ENCODE measurements at regions not wholly inside any gene's neighbourhood (a gene's known extent, or its start where the extent isn't known, plus 50 kb on each side); places are given as distances from the start of the nearest gene placed in this dataset.
"Not testable (repeated sequence)": the region's sequence is repeated elsewhere in the genome, so short reads cannot be mapped to it uniquely, and the experiment has no call there.

DNA sequence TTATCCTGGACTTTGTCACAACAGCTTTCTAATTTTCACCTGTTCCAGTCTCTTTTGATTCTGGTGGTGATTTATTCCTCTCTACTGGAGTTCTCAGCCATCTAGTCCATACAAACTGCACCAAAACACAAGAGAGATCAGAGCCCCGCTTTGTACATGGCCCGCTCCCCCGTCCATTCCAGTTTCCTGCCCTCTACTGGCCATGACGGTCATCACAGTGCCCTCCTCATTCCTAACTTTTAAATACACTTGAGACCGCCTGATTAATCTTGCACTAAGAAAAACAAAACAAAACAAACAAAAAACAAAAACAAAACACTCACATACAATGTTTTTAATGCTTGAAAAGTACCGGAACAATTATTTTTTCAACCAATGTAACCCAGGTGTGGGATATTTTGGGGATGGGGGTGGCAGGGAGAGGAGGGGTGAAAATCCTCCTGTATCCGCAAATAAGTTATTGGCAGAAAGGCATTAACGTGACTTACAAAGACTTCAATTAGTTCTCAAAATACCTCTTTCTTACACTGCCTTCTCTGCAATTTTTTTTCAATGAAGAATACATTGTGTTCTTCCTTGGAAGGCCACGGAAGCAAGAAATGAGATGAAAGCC, 84.8 kb upstream of the PAM start:
- H3K4me1 Mint-ChIP-seq: no peaks in the 10 kb centered on the region
- Histone ChIP-seq H3K79me2 (ENCODE audit: control insufficient read depth, insufficient read depth, low read length) (no peaks in the 10 kb centered on the region), H3K4me1 (ENCODE audit: control insufficient read depth in 2 of 2, insufficient read depth in 2 of 2, low read length in 2 of 2) (no peaks in the 10 kb centered on the region), H4K20me1 (ENCODE audit: control insufficient read depth, insufficient read depth, low read length, poor library complexity, severe bottlenecking) (no peaks in the 10 kb centered on the region), H3K27me3 (replicated peaks in 1 of 4; ENCODE audit: control extremely low read depth in 1 of 4, control insufficient read depth in 3 of 4, insufficient read depth in 4 of 4, low read length in 3 of 4) (no peaks in the 10 kb centered on the region), H3K36me3 (replicated peaks in 1 of 2; ENCODE audit: control extremely low read depth in 1 of 2, control insufficient read depth in 1 of 2, extremely low read depth in 1 of 2, insufficient read depth in 2 of 2, low read length in 1 of 2) (no peaks in the 10 kb centered on the region), H3K4me3 (ENCODE audit: control extremely low read depth in 1 of 5, extremely low read depth in 1 of 5, insufficient read depth in 1 of 5, low read depth in 2 of 5, low read length in 4 of 5) (no peak overlapping the region), H3K9ac (ENCODE audit: low read length) (no peak overlapping the region), H2AFZ (ENCODE audit: insufficient read depth, low read depth, low read length, poor library complexity, severe bottlenecking) (no peak overlapping the region), H3K4me2 (replicated peaks; ENCODE audit: low read depth, low read length, poor library complexity, severe bottlenecking) (no peak overlapping the region), H3K9me3 (ENCODE audit: control extremely low read depth in 1 of 3, control insufficient read depth in 2 of 3, insufficient read depth in 1 of 3, low read length in 2 of 3) (no peaks in the 10 kb centered on the region), H3K27ac (ENCODE audit: low read length in 2 of 2) (no peak overlapping the region)
- ChIA-PET CTCF (no interaction called here), POLR2A (no interaction called here)
- no peak overlapping the region for H3K4me3 Mint-ChIP-seq
- DNase-seq (no peak), ATAC-seq (ENCODE audit: low read depth) (no peak)
- no peaks in the 10 kb centered on the region for H3K27me3 Mint-ChIP-seq
- TF ChIP-seq, protein P1, sequence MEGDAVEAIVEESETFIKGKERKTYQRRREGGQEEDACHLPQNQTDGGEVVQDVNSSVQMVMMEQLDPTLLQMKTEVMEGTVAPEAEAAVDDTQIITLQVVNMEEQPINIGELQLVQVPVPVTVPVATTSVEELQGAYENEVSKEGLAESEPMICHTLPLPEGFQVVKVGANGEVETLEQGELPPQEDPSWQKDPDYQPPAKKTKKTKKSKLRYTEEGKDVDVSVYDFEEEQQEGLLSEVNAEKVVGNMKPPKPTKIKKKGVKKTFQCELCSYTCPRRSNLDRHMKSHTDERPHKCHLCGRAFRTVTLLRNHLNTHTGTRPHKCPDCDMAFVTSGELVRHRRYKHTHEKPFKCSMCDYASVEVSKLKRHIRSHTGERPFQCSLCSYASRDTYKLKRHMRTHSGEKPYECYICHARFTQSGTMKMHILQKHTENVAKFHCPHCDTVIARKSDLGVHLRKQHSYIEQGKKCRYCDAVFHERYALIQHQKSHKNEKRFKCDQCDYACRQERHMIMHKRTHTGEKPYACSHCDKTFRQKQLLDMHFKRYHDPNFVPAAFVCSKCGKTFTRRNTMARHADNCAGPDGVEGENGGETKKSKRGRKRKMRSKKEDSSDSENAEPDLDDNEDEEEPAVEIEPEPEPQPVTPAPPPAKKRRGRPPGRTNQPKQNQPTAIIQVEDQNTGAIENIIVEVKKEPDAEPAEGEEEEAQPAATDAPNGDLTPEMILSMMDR (IDR thresholded peaks at IDR 0.05): no peak
- TF ChIP-seq EZH2 (IDR thresholded peaks at IDR 0.05; ENCODE audit: borderline replicate concordance, insufficient read depth, low read depth, low read length, poor library complexity, severe bottlenecking): no peak
- H3K27ac Mint-ChIP-seq: no peak overlapping the region
- 58% methylated on average over 5 of the region's 9 CpGs for WGBS (ENCODE audit: insufficient coverage)
- no peaks in the 10 kb centered on the region for H3K9me3 Mint-ChIP-seq (ENCODE audit: insufficient read depth)
- intact Hi-C loops (cut with micrococcal nuclease): no loop called here

DNA sequence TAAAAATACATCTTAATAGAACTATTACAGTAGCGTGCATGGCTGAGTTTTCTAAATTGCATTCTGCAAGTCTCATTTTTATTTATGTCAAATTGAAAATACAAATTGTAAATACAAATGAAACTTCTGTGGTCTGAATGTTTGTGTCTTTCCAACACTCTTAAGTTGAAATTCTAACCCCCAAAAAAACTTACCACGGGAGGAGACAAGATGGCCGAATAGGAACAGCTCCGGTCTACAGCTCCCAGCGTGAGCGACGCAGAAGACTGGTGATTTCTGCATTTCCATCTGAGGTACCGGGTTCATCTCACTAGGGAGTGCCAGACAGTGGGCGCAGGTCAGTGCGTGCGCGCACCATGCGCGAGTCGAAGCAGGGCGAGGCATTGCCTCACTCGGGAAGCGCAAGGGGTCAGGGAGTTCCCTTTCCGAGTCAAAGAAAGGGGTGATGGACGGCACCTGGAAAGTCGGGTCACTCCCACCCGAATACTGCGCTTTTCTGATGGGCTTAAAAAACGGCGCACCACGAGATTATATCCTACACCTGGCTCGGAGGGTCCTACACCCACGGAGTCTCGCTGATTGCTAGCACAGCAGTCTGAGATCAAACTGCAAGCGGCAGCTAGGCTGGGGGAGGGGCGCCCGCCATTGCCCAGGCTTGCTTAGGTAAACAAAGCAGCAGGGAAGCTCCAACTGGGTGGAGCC, 83.9 kb upstream of the PAM start:
- intact Hi-C loops (cut with micrococcal nuclease); H4K20me1 ChIP-seq (ENCODE audit: control insufficient read depth, insufficient read depth, low read length, poor library complexity, severe bottlenecking); CTCF ChIA-PET; H3K4me3 Mint-ChIP-seq; H3K27me3 Mint-ChIP-seq; H3K79me2 ChIP-seq (ENCODE audit: control insufficient read depth, insufficient read depth, low read length); H3K27me3 ChIP-seq (replicated peaks in 1 of 4; ENCODE audit: control extremely low read depth in 1 of 4, control insufficient read depth in 3 of 4, insufficient read depth in 4 of 4, low read length in 3 of 4); H3K4me1 Mint-ChIP-seq; ATAC-seq (ENCODE audit: low read depth); H3K36me3 ChIP-seq (replicated peaks in 1 of 2; ENCODE audit: control extremely low read depth in 1 of 2, control insufficient read depth in 1 of 2, extremely low read depth in 1 of 2, insufficient read depth in 2 of 2, low read length in 1 of 2); H3K4me3 ChIP-seq (ENCODE audit: control extremely low read depth in 1 of 5, extremely low read depth in 1 of 5, insufficient read depth in 1 of 5, low read depth in 2 of 5, low read length in 4 of 5); H3K4me2 ChIP-seq (replicated peaks; ENCODE audit: low read depth, low read length, poor library complexity, severe bottlenecking); H3K9me3 ChIP-seq (ENCODE audit: control extremely low read depth in 1 of 3, control insufficient read depth in 2 of 3, insufficient read depth in 1 of 3, low read length in 2 of 3); H3K4me1 ChIP-seq (ENCODE audit: control insufficient read depth in 2 of 2, insufficient read depth in 2 of 2, low read length in 2 of 2); DNase-seq; H3K9me3 Mint-ChIP-seq (ENCODE audit: insufficient read depth); H3K9ac ChIP-seq (ENCODE audit: low read length); POLR2A ChIA-PET; H3K27ac Mint-ChIP-seq; H3K27ac ChIP-seq (ENCODE audit: low read length in 2 of 2); H2AFZ ChIP-seq (ENCODE audit: insufficient read depth, low read depth, low read length, poor library complexity, severe bottlenecking): not testable (repeated sequence)
- 95% methylated on average over 13 of the region's 32 CpGs for WGBS (ENCODE audit: insufficient coverage)

All from B cell (primary cell).